NCI-H146 treated with DMSO at 0.1 percent for 48 hours (cell line): ENCODE measurements at regions not wholly inside any gene's neighbourhood (a gene's known extent, or its start where the extent isn't known, plus 50 kb on each side); places are given as distances from the start of the nearest gene placed in this dataset.
A peak's percentile ranks its signal among the peaks of the same experiment; 100 is the strongest.
"Not testable (repeated sequence)": the region's sequence is repeated elsewhere in the genome, so short reads cannot be mapped to it uniquely, and the experiment has no call there.

Source experiments
- DNase-seq: peaks from one replicate; lab custom pipeline; 2025; ENCODE audit not compliant: unreplicated experiment; lab: John Stamatoyannopoulos, UW

- no peak for DNase-seq
Observed at GRCh38 chr7:156590212-156590611, 50.4 kb upstream of the RNF32 start.

DNA sequence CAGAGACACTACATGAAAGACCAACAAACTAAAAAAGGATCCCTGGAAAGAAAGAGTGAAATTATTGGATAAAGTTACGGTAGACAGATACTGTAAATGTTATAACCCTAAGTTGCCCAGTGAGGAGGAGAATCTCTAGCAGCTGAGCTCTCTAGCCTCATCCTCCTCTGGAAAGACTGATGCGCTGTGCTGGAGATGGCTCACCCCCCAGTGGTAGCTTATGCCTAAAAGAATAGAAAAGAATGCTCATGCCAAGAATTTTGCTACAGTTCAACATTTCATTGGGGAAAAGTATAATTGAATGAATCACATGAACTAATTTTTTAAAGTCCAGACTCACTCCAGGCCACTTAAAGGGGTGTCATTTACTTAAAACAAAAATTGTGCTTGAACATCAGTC, 50.8 kb upstream of the RNF32 start:
- DNase-seq, result no peak

GRCh38 chr7:156585926-156586325, 54.6 kb upstream of the RNF32 start:
- DNase-seq, result no peak

DNA sequence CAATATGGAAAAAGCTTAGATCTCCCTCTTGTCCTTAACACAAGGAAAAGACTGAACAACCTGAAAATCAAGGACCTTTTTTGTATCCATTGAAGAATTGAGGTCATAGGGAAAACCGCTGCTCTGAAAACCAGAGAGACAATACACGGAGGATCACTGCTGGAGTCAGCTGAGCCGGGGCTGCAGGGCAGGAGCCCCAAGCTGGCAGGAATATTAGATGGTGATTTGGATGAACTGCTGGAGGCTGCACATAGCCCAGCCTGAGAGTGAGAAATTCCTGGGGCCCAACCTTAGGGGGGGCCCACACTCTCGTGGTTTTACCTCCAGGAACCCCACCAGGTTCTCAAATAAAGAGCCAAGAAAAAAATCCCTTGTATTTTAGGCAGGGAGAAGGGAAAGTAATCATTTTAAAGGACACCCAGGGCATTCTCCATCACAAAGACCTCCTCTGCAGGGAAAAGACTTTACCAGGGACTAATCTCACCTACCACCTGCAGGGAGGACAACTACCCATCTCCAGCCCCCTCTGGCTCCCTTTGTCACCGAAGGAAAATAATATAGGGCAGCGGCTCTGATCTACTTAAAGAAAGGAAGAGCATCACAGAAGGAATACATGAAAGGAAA, 55.4 kb upstream of the RNF32 start:
- peak; percentile 37 for DNase-seq

GRCh38 chr7:156582591-156583123, 57.9 kb upstream of the RNF32 start:
- no peak for DNase-seq

- DNase-seq, result no peak
Observed at GRCh38 chr7:156580036-156580435, 60.5 kb upstream of the RNF32 start.

DNA sequence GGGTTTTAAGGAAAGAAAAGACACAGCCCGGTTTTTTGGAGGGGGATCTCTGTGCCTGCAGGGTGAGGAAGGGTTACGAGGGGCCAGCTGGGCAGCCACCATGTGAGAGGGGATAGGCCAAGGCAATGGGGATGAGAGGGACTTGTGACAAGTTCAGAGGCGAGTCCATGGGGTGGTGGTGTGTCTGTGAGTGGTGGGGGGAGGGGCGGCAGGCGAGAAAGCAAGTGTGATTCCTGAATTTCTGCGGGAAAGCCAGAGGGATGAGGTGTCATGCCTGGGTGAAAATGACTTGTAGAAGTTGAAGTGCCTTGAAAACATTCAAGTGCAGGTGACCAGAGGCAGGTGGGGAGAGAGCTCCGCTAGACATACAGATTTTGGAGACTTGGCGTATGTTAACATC, 61.0 kb upstream of the RNF32 start:
- DNase-seq, result no peak

DNA sequence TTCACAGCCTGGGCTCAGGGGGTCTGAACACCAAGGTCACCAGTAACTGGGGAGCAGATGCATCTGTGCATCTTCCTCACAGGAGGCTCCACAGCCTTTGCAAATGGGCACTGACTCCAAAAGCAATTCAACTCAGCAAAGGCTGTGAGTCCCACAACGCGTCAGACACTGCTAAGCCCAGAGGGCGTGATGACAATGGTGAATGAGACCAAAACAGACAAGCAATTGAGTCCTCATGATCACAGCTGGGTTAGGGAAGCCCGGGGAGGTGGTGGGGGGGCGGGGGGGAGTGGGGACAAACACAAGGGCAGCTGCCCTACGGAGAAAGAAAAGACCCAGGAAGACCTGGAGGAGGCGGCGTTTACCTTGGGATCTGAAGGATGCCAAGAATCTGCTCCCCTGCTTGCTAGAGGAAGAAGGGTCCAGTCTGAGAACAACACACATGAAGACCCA, 61.6 kb upstream of the RNF32 start:
- no peak for DNase-seq

DNA sequence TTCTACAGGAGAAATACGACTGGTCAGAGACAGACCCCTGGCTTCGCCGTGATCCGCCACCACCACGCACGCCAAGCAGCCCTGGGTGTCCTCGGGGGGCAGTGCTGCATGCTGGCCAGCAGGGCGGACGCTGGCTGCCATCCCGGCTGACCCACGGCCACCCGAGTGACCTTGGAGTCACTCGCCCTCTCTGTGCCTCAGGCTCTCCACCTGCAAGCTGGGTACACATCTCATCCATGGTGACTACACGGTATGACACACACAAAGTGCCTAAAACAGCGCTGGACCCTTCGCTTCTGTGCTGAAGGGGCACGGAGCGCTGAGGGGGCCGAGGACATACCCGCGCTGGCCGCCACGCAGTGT, 62.0 kb upstream of the RNF32 start:
- no peak for DNase-seq

- DNase-seq, result no peak
Observed at GRCh38 chr7:156577645-156578577, 62.7 kb upstream of the RNF32 start.

DNA sequence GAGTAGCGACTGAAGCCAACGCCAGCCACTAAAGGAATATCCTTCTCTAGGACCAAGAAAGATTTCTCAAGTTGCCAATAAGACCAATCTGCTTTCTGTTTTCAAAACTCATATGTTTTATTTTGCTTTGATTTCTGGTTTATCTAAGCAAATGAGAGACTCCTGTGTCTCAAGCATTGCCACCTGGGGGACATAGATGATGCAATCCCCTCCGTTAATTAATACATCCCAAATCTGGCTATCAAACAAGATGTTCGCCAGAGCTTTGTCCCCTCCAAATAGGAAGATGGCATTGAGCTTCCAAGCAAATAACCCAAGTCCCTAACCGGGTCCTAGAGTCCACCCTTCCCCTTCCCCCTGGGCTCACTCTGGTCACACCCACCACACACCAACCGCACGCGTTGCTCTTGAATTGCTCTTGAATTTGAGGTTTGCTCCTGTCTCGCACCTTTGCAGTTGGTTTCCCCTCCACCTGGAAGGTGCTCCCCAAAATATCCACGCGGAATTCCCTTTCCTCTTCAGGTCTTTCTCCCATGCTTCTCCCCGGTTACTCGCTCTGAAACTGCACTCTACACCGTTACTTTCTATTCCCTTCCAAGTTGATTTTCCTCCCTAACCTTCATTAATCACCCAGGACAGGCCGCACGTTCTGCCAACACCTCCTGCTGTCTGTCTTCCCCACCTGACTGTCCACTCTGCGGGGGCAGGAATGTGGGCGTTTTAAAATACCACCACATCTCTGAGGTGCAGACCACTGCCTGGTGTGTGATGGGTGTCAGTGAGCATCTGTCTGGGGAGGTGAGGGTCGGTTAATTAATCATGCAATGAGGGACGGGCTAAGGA, 64.1 kb upstream of the RNF32 start:
- DNase-seq, result no peak

GRCh38 chr7:156568258-156568657, 72.3 kb upstream of the RNF32 start:
- no peak for DNase-seq

DNA sequence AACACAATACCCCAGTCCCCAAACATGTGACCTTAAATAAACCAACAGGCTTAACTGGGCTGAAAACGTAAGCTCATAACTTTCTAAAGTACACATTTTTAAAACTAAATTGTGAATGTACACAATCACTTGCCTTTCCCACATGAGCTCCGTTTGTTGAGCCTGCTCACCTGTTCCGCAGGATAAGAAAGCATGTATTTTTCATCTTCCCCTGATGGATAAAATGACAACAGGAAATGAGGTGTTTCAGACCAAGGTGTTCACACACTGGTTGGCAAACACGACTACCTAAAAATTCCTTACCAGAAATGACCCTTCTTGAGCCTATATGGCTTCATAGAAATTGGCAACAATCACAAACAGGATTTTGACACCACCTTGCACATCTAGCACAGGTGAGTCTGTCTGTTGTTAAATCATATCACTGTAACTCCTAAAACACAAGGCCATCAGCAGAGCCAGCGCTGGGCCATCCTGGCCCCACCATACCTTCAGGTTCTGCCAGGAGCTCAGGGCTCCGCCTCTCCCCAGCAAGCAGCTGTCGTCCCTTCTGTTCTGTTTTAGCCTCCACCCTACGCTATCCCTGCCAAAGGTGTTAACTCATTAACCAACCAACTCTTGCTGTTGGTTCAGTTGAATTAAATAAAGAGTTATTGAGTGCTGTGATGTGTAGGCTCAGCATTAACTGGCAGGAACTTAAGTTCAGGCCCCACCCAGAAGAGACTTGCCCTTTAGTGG, 73.6 kb upstream of the RNF32 start:
- DNase-seq, result no peak

DNA sequence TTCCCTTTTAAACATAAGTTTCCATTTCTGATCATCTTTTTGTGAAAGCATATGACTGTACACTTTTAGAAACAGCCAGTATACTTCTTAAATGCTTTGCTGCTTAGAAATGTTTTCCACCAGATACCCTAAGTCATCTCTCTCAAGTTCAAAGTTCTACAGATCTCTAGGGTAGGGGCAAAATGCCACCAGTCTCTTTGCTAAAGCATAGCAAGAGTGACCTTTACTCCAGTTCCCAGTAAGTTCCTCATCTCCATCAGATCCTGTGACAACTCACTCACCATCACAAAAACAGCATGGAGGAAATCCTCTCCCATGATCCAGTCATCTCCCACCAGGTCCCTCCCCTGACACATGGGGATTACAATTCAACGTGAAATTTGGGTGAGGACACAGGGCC, 75.6 kb upstream of the RNF32 start:
- not testable (repeated sequence) for DNase-seq

- DNase-seq, result no peak
Observed at GRCh38 chr7:156560696-156561095, 79.9 kb upstream of the RNF32 start.

DNA sequence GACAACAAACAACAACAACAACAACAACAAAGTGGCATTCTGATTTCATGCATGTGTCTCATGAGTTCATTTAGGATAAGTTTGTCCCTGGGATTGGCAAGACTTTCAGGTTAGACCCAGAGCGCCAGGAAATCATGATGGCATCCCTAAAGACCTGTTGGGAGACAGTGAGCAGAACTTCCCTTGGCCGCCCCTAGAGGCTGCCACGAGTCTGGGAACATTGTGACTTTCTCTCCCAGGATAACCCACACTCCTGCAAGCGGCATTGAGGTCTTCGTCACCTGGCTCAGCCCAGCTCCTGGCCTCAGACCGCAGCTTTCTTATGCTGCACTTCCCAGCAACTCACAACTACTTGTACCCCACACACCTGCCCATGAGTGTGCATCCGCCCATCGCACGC, 80.5 kb upstream of the RNF32 start:
- no peak for DNase-seq

DNA sequence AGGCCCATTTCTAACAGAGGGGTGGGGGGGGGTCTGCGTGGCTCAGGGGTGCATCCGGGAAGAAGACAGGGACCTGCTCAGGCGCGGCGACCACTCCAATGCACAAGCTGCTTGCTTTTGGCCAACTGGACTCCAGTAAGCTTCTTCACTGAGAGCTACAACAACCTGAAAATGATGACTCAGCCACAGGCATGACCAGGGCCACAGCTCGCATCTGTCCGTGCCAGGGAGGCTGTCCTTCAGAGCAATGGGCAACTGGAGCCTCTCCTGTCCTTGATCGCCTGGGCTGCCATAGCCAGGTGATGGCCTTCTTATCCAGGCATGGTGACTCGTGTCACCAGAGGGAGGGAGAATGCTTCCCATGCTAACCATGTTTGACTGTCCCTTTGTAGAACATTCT, 81.6 kb upstream of the RNF32 start:
- DNase-seq, result no peak

DNA sequence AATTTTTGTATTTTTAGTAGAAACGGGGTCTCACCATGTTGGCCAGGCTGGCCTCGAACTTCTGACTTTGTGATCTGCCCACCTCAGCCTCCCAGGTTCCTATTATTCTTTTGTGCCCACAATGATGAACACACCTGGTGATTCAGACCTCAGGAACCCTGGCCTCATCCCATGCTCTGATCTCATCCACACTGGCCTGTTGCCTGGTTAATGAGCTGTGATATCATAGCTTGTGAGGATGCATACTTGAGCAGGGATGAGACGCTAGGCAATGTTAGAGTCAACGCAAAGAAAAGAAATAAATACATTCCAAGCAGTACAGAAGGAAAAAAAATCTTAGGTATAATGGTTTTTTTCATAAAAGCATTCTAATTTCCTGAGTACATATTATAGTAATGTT, 82.4 kb upstream of the RNF32 start:
- DNase-seq, result no peak

GRCh38 chr7:156556083-156556482, 84.5 kb upstream of the RNF32 start:
- DNase-seq, result no peak

GRCh38 chr7:156554488-156554887, 86.1 kb upstream of the RNF32 start:
- DNase-seq, result no peak

DNA sequence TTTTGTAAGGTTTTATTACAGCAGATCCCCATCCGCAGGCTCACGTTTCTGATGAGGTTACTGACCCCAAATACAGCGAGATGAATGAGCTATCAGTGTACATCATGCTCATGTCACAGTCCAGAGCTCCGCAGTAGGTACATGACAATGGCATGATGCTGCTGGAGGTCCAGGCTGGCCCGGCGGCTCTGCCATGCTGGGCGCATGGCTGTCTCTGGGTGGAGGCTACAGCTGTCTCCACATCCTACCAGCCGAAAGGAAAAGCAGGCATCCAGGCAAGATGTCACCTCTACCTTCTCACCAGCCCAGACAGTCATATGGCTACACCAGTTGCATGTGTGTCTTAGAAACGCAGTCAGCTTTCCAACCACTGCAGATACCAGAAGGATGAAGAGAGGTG, 90.9 kb upstream of the RNF32 start:
- no peak for DNase-seq
